ENCODE measurements at regions not wholly inside any gene's neighbourhood (a gene's known extent, or its start where the extent isn't known, plus 50 kb on each side); places are given as distances from the start of the nearest gene placed in this dataset.

DNA sequence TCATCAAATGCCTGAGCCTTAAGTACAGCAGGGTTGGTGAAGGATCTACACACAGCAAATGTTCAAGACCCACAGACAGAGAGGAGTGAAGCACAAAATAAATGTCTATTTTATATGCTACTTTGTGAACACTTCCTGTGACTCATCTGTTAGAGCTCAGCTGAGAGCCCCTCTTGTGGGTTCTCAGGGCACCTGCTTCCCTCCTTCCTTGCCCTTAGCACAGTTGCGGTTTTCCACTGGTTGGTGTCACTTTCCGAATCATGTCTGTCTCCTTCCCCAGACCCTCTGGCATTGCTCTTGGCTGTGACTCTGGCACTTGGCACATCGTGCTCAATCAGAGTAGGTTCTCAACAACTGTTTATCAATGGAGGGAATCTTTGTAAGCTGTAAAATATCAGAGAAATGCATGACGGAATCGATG, 128.5 kb upstream of the STC2 start:
- TF ChIP-seq POLR2A (IDR thresholded peaks at IDR 0.05), result no peak
- TF ChIP-seq, protein P1, sequence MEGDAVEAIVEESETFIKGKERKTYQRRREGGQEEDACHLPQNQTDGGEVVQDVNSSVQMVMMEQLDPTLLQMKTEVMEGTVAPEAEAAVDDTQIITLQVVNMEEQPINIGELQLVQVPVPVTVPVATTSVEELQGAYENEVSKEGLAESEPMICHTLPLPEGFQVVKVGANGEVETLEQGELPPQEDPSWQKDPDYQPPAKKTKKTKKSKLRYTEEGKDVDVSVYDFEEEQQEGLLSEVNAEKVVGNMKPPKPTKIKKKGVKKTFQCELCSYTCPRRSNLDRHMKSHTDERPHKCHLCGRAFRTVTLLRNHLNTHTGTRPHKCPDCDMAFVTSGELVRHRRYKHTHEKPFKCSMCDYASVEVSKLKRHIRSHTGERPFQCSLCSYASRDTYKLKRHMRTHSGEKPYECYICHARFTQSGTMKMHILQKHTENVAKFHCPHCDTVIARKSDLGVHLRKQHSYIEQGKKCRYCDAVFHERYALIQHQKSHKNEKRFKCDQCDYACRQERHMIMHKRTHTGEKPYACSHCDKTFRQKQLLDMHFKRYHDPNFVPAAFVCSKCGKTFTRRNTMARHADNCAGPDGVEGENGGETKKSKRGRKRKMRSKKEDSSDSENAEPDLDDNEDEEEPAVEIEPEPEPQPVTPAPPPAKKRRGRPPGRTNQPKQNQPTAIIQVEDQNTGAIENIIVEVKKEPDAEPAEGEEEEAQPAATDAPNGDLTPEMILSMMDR (IDR thresholded peaks at IDR 0.05), result no peak
